Thoracic aorta (tissue), 2 donors: ENCODE measurements at regions not wholly inside any gene's neighbourhood (a gene's known extent, or its start where the extent isn't known, plus 50 kb on each side); places are given as distances from the start of the nearest gene placed in this dataset.

Experiments
- ATAC-seq: fragments of 150-250 bp; one replicate; pipeline ENCODE4 v1.8.0; 2017; ENCODE audit warnings: low read depth; ENCODE audit not compliant: insufficient number of reproducible peaks, low FRiP score
- DNase-seq: peaks from one replicate; pipeline ENCODE4 v3.0.0-alpha.2; 2020; ENCODE audit warnings: low spot score
- H3K27ac ChIP-seq, 2 donors: fragments of 200-600 bp; sonication (generic); 1 replicate in 1 of 2; 2 replicates in 1 of 2; pipeline ENCODE4 v1.5.1; 2016; ENCODE audit warnings: mild to moderate bottlenecking in 2 of 2, moderate library complexity in 2 of 2
- H3K27me3 ChIP-seq: fragments of 200-600 bp; sonication (generic); replicated peaks from 2 replicates; pipeline ENCODE4 v1.6.0; 2016; ENCODE audit warnings: mild to moderate bottlenecking; ENCODE audit not compliant: insufficient read depth
- H3K36me3 ChIP-seq: fragments of 200-600 bp; sonication (generic); one replicate; pipeline ENCODE4 v1.5.1; 2016
- H3K4me1 ChIP-seq, 2 donors: fragments of 200-600 bp; sonication (generic); 1 replicate in 1 of 2; 2 replicates in 1 of 2; pipeline versions ENCODE4 v1.5.1 to v1.6.0; 2016; ENCODE audit warnings: low read depth in 2 of 2, mild to moderate bottlenecking in 1 of 2; ENCODE audit not compliant: control insufficient read depth in 1 of 2
- H3K4me3 ChIP-seq: fragments of 200-600 bp; sonication (generic); 2 replicates; pipeline ENCODE4 v1.5.1; 2016; ENCODE audit warnings: mild to moderate bottlenecking
- H3K9me3 ChIP-seq: fragments of 200-600 bp; sonication (generic); 2 replicates; pipeline ENCODE4 v1.5.1; 2016
- TF ChIP-seq, protein P1 (sequence below): fragments of 200-600 bp; sonication (generic); IDR thresholded peaks from one replicate; pipeline ENCODE4 v1.5.1; 2019; ENCODE audit warnings: antibody characterized with exemption

- TF ChIP-seq, protein P1, sequence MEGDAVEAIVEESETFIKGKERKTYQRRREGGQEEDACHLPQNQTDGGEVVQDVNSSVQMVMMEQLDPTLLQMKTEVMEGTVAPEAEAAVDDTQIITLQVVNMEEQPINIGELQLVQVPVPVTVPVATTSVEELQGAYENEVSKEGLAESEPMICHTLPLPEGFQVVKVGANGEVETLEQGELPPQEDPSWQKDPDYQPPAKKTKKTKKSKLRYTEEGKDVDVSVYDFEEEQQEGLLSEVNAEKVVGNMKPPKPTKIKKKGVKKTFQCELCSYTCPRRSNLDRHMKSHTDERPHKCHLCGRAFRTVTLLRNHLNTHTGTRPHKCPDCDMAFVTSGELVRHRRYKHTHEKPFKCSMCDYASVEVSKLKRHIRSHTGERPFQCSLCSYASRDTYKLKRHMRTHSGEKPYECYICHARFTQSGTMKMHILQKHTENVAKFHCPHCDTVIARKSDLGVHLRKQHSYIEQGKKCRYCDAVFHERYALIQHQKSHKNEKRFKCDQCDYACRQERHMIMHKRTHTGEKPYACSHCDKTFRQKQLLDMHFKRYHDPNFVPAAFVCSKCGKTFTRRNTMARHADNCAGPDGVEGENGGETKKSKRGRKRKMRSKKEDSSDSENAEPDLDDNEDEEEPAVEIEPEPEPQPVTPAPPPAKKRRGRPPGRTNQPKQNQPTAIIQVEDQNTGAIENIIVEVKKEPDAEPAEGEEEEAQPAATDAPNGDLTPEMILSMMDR = no peak
- no peak for ATAC-seq
- H3K4me1 ChIP-seq = no peaks in the 10 kb centered on the region
- no peak overlapping the region for H3K4me3 ChIP-seq
- no peaks in the 10 kb centered on the region for H3K27me3 ChIP-seq
- DNase-seq = no peak
- H3K27ac ChIP-seq = no peak overlapping the region
- H3K36me3 ChIP-seq = no peaks in the 10 kb centered on the region
- H3K9me3 ChIP-seq = no peaks in the 10 kb centered on the region
Observed at GRCh38 chr17:36786867-36787266, 150.4 kb upstream of the LHX1 start.

DNA sequence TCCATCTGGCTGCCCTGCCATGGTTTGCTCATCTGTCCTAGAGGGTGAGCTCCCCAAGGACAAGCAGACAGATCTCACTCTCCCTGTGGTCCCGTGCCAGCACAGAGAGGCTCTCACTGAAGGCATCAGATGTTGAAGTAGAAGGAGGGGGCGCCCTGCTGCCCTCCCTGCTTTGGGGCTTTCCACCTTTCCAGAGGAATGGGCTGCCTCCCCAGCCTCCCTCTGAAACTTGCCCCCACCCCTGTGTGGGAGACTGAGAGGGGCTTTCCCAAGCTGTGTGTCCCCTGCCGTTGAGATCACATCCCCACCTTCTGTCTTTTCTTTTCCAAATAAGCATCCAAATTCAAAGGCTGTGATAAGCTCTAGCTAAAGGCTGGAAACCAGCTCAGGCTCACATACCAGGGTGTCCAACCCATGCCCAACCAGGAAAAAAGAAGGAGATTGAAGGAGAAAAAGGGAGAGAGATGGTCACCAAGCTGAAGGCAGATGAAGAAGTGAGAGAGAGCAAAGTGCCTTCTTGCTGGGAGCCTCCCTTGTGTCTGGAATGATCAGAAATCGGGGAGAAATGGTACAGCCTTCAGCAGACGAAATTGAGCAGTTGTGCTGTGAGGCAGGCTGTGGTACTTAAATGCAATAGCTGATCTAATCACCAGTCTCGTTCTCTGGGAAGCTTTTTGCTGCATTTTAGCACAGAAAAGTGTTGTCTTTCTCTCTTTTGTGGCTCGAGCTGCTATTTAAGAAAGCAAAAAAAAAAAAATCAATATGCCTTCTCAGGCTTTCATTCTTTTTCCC is 145.9 kb upstream of the LHX1 start:
- Histone ChIP-seq H3K27me3 (no peaks in the 10 kb centered on the region), H3K36me3 (no peaks in the 10 kb centered on the region), H3K9me3 (no peaks in the 10 kb centered on the region), H3K27ac (no peak overlapping the region), H3K4me1 (no peaks in the 10 kb centered on the region), H3K4me3 (no peak overlapping the region)
- TF ChIP-seq, protein P1 = no peak
- ATAC-seq = no peak
- no peak for DNase-seq

GRCh38 chr17:36791942-36792475 is 145.3 kb upstream of the LHX1 start:
- no peaks in the 10 kb centered on the region for H3K36me3 ChIP-seq
- ATAC-seq = no peak

GRCh38 chr17:36792849-36793248 is 144.4 kb upstream of the LHX1 start:
- H3K27me3 ChIP-seq = no peaks in the 10 kb centered on the region
- H3K27ac ChIP-seq = no peak overlapping the region
- ATAC-seq = no peak
- TF ChIP-seq, protein P1 = no peak
- H3K4me1 ChIP-seq = no peaks in the 10 kb centered on the region
- no peak for DNase-seq
- no peaks in the 10 kb centered on the region for H3K36me3 ChIP-seq
- H3K9me3 ChIP-seq = no peaks in the 10 kb centered on the region
- H3K4me3 ChIP-seq = no peak overlapping the region

More at GRCh38 chr17:36791942-36792475, 145.3 kb upstream of the LHX1 start:
- no peaks in the 10 kb centered on the region for H3K9me3 ChIP-seq
- H3K27ac ChIP-seq = no peak overlapping the region
- DNase-seq = no peak
- no peaks in the 10 kb centered on the region for H3K27me3 ChIP-seq
- TF ChIP-seq, protein P1 = no peak
- no peaks in the 10 kb centered on the region for H3K4me1 ChIP-seq
- no peak overlapping the region for H3K4me3 ChIP-seq

- TF ChIP-seq, protein P1 = no peak
- no peak for ATAC-seq
Observed at GRCh38 chr17:36793976-36794375, 143.3 kb upstream of the LHX1 start.

More at GRCh38 chr17:36793976-36794375, 143.3 kb upstream of the LHX1 start:
- DNase-seq = no peak
- Histone ChIP-seq H3K27me3 (no peaks in the 10 kb centered on the region), H3K4me3 (no peak overlapping the region), H3K4me1 (no peaks in the 10 kb centered on the region), H3K27ac (no peak overlapping the region), H3K36me3 (no peaks in the 10 kb centered on the region), H3K9me3 (no peaks in the 10 kb centered on the region)
